H1 (cell line): ENCODE measurements at regions not wholly inside any gene's neighbourhood (a gene's known extent, or its start where the extent isn't known, plus 50 kb on each side); places are given as distances from the start of the nearest gene placed in this dataset.

Source experiments
- GTF2F1 ChIP-seq: IDR thresholded peaks from 2 replicates; pipeline ENCODE4 v1.6.1; 2012; ENCODE audit warnings: low read depth, low read length, improper control_type of control experiment, borderline replicate concordance

DNA sequence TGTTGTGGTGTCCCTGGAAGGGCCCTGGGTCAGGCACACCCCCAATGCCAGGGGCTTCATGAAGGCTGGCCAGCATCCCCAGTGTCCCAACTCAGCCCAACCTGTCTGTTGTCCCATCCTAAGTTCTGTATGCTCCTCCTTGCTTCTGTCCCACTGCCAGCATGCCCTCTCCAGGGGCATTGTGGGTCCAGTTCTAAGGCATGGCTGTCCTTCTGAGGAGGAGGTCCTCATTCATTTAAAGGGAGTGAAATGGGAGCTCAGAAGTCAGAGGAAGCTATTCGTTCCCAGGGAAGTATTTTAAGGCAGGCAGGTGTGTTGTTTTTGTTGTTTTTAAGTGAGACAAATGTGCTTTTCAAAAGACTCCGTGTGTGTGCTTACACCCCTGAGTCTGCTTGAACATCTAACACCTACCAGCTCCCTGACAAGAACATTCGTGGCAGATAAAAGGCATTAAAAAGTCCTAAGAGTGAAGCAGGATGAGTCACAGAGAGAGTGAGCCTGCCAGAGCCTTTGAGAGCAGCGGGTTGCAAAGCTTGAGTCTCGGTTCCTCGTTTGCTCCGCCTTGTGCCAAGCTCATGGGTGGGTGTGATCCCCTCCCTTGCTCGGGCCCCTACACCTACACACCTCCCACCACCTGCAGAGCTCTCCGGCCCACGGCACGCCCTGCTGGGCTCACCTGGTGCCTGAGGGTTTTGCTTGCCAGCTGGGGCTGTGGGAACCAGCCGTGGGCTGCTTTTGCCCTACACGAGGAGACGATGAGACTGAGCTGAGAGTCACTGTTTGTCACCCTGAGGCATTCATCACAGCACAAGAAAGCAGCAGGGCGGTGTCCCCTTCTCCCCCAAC lies 183.4 kb upstream of the TOPAZ1 start (continued):
- no peak for TF ChIP-seq GTF2F1
